NT2/D1 (cell line): ENCODE measurements at regions not wholly inside any gene's neighbourhood (a gene's known extent, or its start where the extent isn't known, plus 50 kb on each side); places are given as distances from the start of the nearest gene placed in this dataset.

Experiments
- SUZ12 ChIP-seq: IDR thresholded peaks from 2 replicates; pipeline ENCODE4 v1.6.1; 2011; ENCODE audit not compliant: insufficient read length, insufficient read depth; ENCODE audit errors: extremely low read depth
- YY1 ChIP-seq: IDR thresholded peaks from 2 replicates; pipeline ENCODE4 v1.6.1; 2011; ENCODE audit not compliant: insufficient read length, insufficient read depth
- ZNF274 ChIP-seq: IDR thresholded peaks from 2 replicates; pipeline ENCODE4 v1.6.1; 2011; ENCODE audit warnings: mild to moderate bottlenecking, low read depth, low read length

DNA sequence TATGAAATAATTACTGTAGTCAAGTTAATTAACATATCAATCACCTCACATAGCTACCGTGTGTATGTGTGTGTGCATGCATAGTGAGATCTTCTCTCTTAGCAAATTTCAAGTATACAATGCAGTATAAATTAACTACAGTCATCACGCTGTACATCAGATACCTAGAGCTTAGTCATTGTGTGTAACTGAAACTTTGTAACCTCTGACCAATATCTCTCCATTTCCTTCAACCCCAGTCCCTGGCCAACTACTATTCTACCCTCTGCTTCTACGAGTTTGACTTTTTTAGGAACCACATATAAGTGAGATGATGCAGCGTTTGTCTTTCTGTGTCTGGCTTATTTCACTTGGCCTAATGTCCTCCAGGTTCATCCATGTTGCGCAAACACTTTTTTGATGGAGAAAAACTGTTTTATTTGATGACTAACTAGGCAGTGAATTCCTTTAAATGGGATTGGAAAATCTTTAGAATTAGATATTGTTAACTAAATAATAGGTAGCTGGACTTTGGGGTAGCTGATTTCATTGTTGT lies 459.5 kb downstream of the DHX35 start:
- TF ChIP-seq YY1, result no peak
- no peak for TF ChIP-seq ZNF274
- TF ChIP-seq SUZ12, result no peak
